GM19324 (cell line): ENCODE measurements at regions not wholly inside any gene's neighbourhood (a gene's known extent, or its start where the extent isn't known, plus 50 kb on each side); places are given as distances from the start of the nearest gene placed in this dataset.
A peak's percentile ranks its signal among the peaks of the same experiment; 100 is the strongest.

Experiments
- ATAC-seq: cut with Tn5 transposase; IDR thresholded peaks from one replicate; pipeline ENCODE4 v1.9.1; 2021; ENCODE audit warnings: mild to moderate bottlenecking, moderate library complexity; ENCODE audit not compliant: unreplicated experiment, low FRiP score

DNA sequence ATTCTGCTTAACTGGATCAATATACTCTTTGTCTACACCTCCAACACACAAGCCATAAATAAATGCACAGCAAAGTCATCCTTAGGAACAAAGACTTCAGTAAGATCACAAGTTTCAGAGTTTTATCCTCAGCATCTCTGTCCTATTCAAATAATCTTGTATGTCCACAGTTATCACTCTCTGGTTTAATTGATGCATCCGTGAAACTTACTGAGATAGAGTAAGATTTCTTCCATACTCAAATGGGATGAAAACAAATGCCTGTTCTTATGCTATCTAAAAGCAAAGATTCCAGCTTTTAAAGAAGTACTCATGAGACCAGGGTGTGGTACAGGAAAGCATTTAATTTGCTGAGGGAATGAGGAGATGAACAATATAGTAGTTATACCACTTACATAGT is 184.6 kb upstream of the SLC7A11 start:
- ATAC-seq: no peak

DNA sequence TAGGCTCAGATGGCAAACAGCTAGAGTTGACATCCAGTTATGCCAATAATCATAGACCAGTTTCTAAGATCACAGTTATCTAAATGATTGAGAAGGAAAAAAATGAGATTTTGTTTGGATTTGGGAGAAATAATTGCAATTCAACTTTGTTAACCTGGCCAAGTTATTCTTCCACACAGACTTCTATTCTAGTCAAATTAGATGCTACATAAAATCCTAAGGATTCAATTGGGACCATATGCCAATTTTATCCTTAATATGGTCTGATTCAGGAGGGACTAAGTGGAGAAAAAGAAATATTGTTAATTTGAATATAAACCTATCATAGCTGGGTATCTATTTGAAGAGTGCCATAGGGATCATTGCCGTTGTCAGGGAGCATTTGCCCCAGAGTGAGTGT is 178.3 kb upstream of the SLC7A11 start:
- no peak for ATAC-seq

DNA sequence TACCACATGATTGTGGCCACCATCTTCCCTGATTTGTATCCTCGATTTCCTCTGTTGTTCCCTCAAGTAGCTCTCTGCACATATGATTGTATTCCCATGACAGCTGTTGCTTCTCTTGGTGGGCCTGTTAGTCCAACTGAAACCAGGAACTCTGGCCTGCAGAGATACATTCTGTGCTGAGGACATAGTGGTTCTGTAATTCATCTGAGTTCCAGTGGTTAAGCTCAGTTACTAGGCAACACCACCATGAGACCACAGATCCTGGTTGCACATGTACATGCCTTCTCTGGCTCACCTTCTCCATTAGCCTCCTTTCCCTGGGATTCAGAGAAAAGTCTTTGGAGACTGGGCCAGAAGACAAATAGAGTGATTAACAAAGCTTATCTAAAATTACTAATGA is 172.1 kb upstream of the SLC7A11 start:
- ATAC-seq: no peak

DNA sequence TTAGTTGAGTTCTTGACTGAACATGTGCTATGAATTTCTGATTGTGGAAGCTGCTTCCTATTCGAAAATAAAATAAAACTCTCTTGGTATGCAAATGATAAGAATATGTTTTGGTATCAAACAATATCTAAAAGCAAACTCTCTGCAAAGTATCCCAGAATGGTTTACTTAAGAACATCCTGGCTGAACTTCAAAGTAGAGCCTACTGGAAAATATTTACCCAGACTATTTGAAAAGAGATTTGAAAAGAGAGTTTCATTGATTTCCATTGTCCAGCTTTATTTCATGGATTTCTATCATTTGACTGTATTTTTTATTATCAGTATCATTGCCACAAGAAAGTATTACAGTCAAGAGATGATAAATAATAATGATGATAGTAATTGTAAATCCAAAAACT is 171.1 kb upstream of the SLC7A11 start:
- no peak for ATAC-seq

- ATAC-seq: no peak
Observed at GRCh38 chr4:138412847-138413246, 170.7 kb upstream of the SLC7A11 start.

DNA sequence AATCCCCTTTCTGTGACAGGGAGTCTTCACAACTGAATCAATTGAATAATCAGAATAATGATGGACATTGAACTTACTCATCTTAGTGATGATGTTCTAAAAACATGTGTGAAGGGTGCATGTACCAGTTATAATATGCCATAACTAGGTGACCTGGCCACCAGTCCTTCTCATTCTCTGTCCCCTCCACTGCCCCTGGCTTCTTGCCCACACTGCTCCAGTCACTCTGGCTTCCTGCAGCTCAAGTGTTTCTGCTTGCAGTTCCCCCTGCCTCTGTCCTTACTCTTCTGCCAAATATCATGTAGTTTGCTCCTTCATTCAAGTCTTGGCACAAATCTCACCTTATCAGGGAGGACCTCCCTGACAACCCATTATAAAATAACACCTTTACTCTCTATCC is 168.1 kb upstream of the SLC7A11 start:
- ATAC-seq: no peak

- ATAC-seq: peak; percentile 40
Observed at GRCh38 chr4:138409670-138410069, 167.5 kb upstream of the SLC7A11 start.

- no peak for ATAC-seq
Observed at GRCh38 chr4:138408758-138409157, 166.6 kb upstream of the SLC7A11 start.

GRCh38 chr4:138407329-138407728 is 165.2 kb upstream of the SLC7A11 start:
- ATAC-seq: no peak

DNA sequence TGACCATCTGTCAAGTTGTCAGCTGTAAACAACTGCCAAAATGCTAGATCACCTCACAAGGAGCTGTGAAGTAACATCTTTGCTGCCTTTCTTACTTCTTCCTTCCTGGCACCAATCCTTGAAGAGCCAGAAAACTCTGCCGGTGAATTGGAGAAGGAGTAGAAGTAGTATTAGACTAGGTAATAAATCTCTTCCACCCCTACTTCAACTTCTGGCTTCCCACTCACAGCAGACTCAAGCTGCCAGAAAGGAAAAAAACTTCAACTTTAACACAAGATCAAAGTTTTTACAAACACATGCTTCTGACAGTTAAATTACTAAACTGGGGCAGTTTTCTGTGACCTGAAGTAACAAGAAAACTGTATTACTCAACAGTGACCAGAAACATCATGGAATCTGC is 164.7 kb upstream of the SLC7A11 start:
- ATAC-seq: no peak

DNA sequence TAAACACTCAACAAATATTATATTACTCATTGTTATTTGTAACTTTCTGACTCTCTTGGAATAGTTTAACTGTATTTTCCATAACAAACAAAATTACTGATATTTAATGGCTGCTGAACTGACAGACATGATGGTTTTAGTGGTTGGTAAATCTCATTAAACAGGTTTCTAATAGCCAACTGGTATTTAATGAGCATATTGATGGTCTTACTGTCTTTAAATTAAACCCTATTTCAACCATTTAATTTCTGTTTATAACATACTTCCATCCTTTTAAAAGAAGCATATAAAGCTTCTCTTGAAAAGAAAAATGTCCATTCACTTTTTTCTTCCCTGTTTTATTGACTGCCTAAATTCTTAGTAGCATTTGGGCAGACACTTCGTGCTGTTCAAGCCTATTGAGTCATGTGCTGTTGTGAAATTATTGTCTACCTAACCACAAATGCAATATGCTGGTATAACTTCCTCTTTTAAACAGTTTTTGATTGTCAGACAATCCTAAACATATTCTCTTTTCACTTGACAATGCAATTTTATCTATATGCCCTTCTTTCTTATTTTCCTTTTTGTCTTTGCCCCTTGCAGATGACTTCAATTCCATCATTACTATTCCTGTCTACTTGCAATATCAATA is 163.9 kb upstream of the SLC7A11 start:
- ATAC-seq: no peak

GRCh38 chr4:138405466-138405891 is 163.3 kb upstream of the SLC7A11 start:
- ATAC-seq: peak; percentile 82

- ATAC-seq: no peak
Observed at GRCh38 chr4:138404801-138405200, 162.7 kb upstream of the SLC7A11 start.

- no peak for ATAC-seq
Observed at GRCh38 chr4:138404251-138404650, 162.1 kb upstream of the SLC7A11 start.

GRCh38 chr4:138401334-138401733 is 159.2 kb upstream of the SLC7A11 start:
- no peak for ATAC-seq

DNA sequence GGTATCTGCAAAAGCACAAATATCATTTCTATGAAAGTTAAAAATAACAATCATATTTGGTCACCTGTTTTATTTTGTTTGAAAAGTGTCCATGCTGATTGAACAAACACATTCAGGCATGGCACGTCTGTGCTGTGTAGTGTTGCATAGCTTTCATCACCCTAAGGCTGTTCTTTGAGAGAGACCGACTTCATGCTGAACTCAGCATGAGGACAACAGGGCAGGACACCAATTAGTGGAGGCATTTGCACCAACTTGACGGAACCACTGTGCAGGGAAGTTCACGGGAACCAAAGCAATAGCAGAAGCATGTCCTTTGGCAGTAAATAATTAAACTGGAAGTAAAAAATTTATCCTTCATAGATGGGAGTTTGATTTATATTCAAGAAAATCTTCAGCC is 158.4 kb upstream of the SLC7A11 start:
- no peak for ATAC-seq

DNA sequence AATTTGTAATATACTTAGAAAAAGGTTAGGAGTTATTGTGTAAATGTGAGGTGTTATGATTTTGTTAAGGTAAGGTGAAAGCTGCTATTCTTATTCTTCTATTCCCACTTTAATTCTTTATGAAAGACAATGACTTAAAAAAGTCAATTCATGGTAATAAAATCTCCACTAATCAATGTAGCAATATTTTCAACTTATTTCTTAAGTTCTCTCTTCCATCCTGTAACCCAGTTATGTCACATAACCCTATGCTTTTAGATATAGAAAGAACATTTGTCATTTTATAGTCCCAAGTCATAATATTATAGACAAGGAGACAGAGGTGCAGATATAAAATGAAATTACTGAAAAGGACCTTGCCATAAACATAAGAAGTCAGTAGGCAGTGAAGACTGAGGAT is 157.9 kb upstream of the SLC7A11 start:
- ATAC-seq: no peak

DNA sequence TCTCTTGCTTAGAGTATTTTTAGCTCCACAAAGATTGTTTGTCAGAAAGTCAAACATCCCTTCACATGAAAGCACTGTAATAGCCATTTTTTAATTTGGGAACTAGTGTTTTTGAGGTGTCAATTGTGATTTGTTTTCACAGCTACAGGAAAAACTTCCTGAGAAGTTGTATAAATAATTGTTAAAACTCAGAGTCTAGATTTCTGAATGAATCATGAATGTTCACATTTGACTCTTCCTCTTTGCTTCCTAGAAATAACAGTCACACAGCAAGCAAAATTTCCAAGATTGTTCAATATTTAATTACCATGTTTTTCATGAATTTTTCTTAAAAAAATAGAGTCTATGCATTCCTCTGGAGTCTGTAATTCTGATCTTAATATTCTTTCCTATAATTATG is 156.9 kb upstream of the SLC7A11 start:
- ATAC-seq: no peak

- no peak for ATAC-seq
Observed at GRCh38 chr4:138398322-138398721, 156.2 kb upstream of the SLC7A11 start.

DNA sequence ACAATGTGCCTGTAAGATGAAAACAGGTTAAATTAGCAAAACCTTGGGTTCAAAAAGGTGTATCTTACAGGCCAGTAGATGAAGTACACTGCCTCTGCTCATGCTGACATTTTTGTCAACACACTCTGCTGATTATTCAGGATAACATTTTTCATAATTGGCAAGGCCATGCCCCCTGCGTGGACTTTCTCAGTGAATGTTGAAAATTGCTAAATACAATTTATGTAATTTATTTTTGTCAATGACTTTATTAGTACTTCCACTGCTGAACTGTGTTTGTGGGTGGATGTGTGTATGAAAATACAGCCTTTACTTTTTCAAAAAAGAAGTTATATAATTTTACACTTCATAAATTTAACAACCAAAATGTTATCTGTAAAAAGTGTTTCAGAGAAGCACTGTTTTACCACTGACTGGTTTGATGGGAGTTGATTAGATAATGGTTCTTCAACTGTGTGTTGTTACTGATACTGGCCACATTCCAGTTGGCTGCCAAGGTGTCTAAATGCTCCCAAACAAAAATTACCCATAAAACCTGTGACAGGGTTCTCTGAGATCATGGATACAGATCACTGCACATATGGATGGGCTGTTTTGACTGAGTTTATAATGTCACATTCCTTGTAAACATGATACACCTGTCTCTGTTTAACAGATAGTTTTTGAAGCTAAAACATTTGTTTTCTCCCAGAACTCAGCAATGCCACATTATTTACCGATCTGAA is 151.9 kb upstream of the SLC7A11 start:
- ATAC-seq: no peak

- ATAC-seq: no peak
Observed at GRCh38 chr4:138392751-138393308, 150.7 kb upstream of the SLC7A11 start.
